NT2/D1 (cell line): ENCODE measurements at regions not wholly inside any gene's neighbourhood (a gene's known extent, or its start where the extent isn't known, plus 50 kb on each side); places are given as distances from the start of the nearest gene placed in this dataset.

ENCODE experiments used
- SUZ12 ChIP-seq: IDR thresholded peaks from 2 replicates; pipeline ENCODE4 v1.6.1; 2011; ENCODE audit not compliant: insufficient read length, insufficient read depth; ENCODE audit errors: extremely low read depth
- YY1 ChIP-seq: IDR thresholded peaks from 2 replicates; pipeline ENCODE4 v1.6.1; 2011; ENCODE audit not compliant: insufficient read length, insufficient read depth
- ZNF274 ChIP-seq: IDR thresholded peaks from 2 replicates; pipeline ENCODE4 v1.6.1; 2011; ENCODE audit warnings: mild to moderate bottlenecking, low read depth, low read length

DNA sequence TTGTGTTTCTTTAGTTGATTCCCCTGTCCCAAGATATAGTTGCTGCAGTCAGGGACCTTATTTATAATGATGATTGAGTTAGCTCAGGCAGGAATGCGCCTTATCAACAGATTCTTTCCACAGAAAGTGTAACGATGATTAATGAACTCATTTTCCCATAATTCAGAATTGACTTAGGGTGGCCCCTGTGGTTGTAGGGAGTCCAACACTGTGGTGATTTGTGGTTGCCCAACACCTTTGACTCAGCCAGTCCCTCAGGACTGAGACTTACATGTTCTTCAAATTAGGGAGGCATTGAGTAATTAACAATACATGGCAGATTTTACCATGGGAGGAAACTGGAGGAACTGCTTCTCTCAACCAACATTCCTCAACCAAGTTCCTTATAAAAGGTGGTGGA lies 221.9 kb downstream of the GABRG2 start:
- TF ChIP-seq SUZ12 (no peak), YY1 (no peak), ZNF274 (no peak)
